Lower leg skin (tissue), 3 donors: ENCODE measurements at regions not wholly inside any gene's neighbourhood (a gene's known extent, or its start where the extent isn't known, plus 50 kb on each side); places are given as distances from the start of the nearest gene placed in this dataset.

Source experiments
- POLR2A ChIP-seq, 2 donors: fragments of 450-650 bp; IDR thresholded peaks; one replicate each; pipeline ENCODE4 v1.6.1; 2016 to 2017; ENCODE audit warnings: antibody characterized with exemption in 2 of 2, mild to moderate bottlenecking in 1 of 2, moderate library complexity in 1 of 2
- TF ChIP-seq, protein P1 (sequence below), 3 donors: fragments of 450-650 bp; IDR thresholded peaks; one replicate each; pipeline ENCODE4 v1.5.1; 2016; ENCODE audit warnings: antibody characterized with exemption in 3 of 3, mild to moderate bottlenecking in 3 of 3, moderate library complexity in 2 of 3

DNA sequence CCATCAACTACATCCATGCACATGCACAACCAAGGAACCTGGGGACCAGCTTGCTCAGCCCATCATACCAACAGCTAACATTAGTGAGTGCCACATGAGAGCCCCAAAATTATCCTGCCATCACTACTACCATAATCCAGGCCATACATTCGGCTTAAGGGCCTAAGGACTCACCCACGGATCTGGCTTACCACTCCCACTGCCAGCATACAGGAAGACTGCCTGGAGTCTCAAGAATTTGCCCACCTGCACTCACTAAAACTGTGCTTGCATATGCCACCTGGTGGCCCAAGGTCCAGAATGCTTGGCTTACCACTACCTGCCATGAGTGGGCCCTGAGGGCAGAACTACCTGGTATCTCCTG lies 1562.9 kb upstream of the PRR20A start:
- no peak for TF ChIP-seq POLR2A (IDR thresholded peaks at IDR 0.05)
- TF ChIP-seq, protein P1, sequence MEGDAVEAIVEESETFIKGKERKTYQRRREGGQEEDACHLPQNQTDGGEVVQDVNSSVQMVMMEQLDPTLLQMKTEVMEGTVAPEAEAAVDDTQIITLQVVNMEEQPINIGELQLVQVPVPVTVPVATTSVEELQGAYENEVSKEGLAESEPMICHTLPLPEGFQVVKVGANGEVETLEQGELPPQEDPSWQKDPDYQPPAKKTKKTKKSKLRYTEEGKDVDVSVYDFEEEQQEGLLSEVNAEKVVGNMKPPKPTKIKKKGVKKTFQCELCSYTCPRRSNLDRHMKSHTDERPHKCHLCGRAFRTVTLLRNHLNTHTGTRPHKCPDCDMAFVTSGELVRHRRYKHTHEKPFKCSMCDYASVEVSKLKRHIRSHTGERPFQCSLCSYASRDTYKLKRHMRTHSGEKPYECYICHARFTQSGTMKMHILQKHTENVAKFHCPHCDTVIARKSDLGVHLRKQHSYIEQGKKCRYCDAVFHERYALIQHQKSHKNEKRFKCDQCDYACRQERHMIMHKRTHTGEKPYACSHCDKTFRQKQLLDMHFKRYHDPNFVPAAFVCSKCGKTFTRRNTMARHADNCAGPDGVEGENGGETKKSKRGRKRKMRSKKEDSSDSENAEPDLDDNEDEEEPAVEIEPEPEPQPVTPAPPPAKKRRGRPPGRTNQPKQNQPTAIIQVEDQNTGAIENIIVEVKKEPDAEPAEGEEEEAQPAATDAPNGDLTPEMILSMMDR (IDR thresholded peaks at IDR 0.05): no peak
